GM12872 (cell line): ENCODE measurements at regions not wholly inside any gene's neighbourhood (a gene's known extent, or its start where the extent isn't known, plus 50 kb on each side); places are given as distances from the start of the nearest gene placed in this dataset.

Source experiments
- TF ChIP-seq, protein P1 (sequence below): IDR thresholded peaks from 3 replicates; pipeline ENCODE4 v1.5.1; 2011; ENCODE audit warnings: low read depth, mild to moderate bottlenecking, low read length, moderate library complexity; ENCODE audit not compliant: insufficient read depth

GRCh38 chrY:8994001-8994400 is 343.3 kb upstream of the TSPY4 start:
- TF ChIP-seq, protein P1, sequence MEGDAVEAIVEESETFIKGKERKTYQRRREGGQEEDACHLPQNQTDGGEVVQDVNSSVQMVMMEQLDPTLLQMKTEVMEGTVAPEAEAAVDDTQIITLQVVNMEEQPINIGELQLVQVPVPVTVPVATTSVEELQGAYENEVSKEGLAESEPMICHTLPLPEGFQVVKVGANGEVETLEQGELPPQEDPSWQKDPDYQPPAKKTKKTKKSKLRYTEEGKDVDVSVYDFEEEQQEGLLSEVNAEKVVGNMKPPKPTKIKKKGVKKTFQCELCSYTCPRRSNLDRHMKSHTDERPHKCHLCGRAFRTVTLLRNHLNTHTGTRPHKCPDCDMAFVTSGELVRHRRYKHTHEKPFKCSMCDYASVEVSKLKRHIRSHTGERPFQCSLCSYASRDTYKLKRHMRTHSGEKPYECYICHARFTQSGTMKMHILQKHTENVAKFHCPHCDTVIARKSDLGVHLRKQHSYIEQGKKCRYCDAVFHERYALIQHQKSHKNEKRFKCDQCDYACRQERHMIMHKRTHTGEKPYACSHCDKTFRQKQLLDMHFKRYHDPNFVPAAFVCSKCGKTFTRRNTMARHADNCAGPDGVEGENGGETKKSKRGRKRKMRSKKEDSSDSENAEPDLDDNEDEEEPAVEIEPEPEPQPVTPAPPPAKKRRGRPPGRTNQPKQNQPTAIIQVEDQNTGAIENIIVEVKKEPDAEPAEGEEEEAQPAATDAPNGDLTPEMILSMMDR, result no peak

- TF ChIP-seq, protein P1, result no peak
These were observed 336.0 kb upstream of the TSPY4 start for GRCh38 chrY:9001231-9001630.

GRCh38 chrY:9003739-9004138 is 333.5 kb upstream of the TSPY4 start:
- TF ChIP-seq, protein P1, result no peak

DNA sequence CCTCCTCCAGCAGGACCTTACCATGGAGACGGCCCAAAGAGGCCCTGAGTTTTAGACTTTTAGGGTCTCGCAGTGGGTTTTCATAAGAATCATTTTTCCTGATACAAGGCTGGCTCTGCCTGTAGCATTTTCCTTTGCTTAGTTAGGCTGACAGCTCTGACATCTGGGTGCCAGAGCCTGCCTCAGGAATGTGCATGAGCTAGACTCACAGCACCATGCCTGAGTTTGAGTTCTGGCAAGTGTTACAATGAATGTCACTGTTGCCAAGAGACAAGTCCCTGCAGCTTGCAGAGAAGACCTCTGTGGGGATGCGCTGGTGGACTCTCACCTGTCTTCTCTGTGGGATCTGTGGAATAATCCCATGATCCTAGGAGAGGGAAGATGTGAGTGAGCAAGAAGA is 328.6 kb upstream of the TSPY4 start:
- TF ChIP-seq, protein P1, result no peak

DNA sequence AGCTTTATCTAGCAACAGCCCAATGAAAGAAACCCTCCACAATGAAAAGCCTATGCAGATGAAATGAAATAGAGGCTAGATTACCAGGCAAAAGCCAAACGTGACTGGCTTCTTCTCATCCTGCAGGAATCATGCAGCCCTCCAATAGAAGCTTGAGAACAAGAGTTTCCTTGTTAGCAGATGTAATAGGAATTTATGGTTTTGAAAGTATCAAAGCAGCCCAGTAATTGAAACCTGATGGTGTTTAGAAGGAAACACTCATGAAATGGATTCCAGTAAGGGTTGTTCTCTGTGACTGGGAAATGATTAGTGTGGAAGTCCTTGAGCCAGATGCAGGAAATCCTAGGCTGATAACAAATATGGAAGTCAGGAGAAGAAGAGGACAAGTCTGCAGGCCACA is 320.3 kb upstream of the TSPY4 start:
- TF ChIP-seq, protein P1, result no peak

GRCh38 chrY:9018401-9018800 is 318.9 kb upstream of the TSPY4 start:
- TF ChIP-seq, protein P1, result no peak

DNA sequence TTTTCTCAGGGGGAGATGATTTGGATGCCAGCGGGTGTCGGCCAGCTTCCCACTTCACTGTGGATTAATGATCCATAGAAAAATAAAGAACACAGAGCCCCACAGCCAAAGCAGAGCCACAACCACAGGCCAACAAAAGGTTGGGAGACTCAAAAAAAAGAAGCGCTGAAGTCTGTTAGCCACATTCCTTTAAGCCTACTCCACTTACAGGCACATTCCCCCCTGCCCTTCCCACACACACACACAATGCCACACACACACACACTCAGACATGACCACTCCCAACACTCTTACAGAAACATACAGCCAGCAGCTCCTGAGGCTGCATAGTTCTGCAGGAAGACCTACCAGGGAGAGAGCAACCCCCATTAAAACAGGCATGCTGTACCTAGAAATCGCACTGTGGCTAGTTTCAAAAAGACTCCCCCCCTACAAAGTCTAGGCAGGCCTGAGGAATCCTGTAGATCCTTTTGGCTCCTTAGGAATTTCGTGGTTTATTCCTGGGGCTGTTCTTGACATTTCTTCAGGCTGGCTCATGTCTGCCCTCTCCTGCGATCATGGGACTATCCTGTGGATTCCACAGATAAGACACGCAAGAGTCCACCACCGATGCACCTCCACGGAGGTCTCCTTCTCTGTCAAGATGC is 309.4 kb upstream of the TSPY4 start:
- TF ChIP-seq, protein P1, result no peak
